GM23338 (cell line): ENCODE measurements at regions not wholly inside any gene's neighbourhood (a gene's known extent, or its start where the extent isn't known, plus 50 kb on each side); places are given as distances from the start of the nearest gene placed in this dataset.

ENCODE experiments used
- ATAC-seq: fragments of 200-7000 bp; cut with Tn5 transposase; 3 replicates; pipeline ENCODE4 v1.9.1; 2020
- DNase-seq: peaks from one replicate; pipeline ENCODE4 v3.0.0-alpha.2; 2015; ENCODE audit warnings: low spot score
- H2AFZ ChIP-seq: fragments of 200-600 bp; sonication (generic); 2 replicates; pipeline ENCODE4 v1.8.0; 2016; ENCODE audit warnings: antibody characterized with exemption, mild to moderate bottlenecking, moderate library complexity
- H3F3A ChIP-seq: fragments of 200-600 bp; sonication (generic); replicated peaks from 2 replicates; pipeline ENCODE4 v1.8.0; 2017; ENCODE audit warnings: antibody characterized with exemption, mixed run types, low read depth
- H3K27ac ChIP-seq: fragments of 200-600 bp; sonication (generic); 2 replicates; pipeline ENCODE4 v1.6.1; 2016; ENCODE audit warnings: low read depth
- H3K27me3 ChIP-seq: fragments of 200-600 bp; sonication (generic); 2 replicates; pipeline ENCODE4 v1.8.0; 2016; ENCODE audit warnings: mild to moderate bottlenecking, mixed run types, moderate library complexity; ENCODE audit not compliant: insufficient read depth
- H3K36me3 ChIP-seq: fragments of 200-600 bp; sonication (generic); 2 replicates; pipeline ENCODE4 v1.8.0; 2016; ENCODE audit warnings: mild to moderate bottlenecking; ENCODE audit not compliant: insufficient read depth
- H3K4me1 ChIP-seq: fragments of 200-600 bp; sonication (generic); 2 replicates; pipeline ENCODE4 v1.8.0; 2016; ENCODE audit warnings: mild to moderate bottlenecking, moderate library complexity; ENCODE audit not compliant: insufficient read depth
- H3K4me2 ChIP-seq: fragments of 200-600 bp; sonication (generic); 2 replicates; pipeline ENCODE4 v1.7.1; 2017; ENCODE audit warnings: mixed run types
- H3K4me3 ChIP-seq: fragments of 200-600 bp; sonication (generic); 2 replicates; pipeline ENCODE4 v1.6.1; 2016; ENCODE audit warnings: mixed run types
- H3K79me2 ChIP-seq: fragments of 200-600 bp; sonication (generic); replicated peaks from 2 replicates; pipeline ENCODE4 v1.8.0; 2017; ENCODE audit warnings: mild to moderate bottlenecking; ENCODE audit not compliant: insufficient read depth
- H3K9me2 ChIP-seq: fragments of 200-600 bp; sonication (generic); 2 replicates; pipeline ENCODE4 v1.8.0; 2017; ENCODE audit not compliant: insufficient read depth
- H4K20me1 ChIP-seq: fragments of 200-600 bp; sonication (generic); replicated peaks from 2 replicates; pipeline ENCODE4 v1.8.0; 2017; ENCODE audit warnings: mild to moderate bottlenecking; ENCODE audit not compliant: insufficient read depth
- H3K27ac Mint-ChIP-seq: 2 replicates; pipeline ENCODE4 v1.8.0; 2020; ENCODE audit warnings: inconsistent platforms, mild to moderate bottlenecking, moderate library complexity, mixed read lengths
- H3K27me3 Mint-ChIP-seq: 3 replicates; pipeline ENCODE4 v1.8.0; 2022; ENCODE audit warnings: low read depth, mild to moderate bottlenecking, moderate library complexity, mixed read lengths, inconsistent platforms; ENCODE audit not compliant: insufficient read depth, poor library complexity
- H3K36me3 Mint-ChIP-seq: 3 replicates; pipeline ENCODE4 v1.8.0; 2021; ENCODE audit warnings: low read depth, mild to moderate bottlenecking, inconsistent platforms, moderate library complexity, mixed read lengths
- H3K4me1 Mint-ChIP-seq: 3 replicates; pipeline ENCODE4 v1.8.0; 2020; ENCODE audit warnings: mild to moderate bottlenecking, inconsistent platforms, mixed read lengths
- H3K4me3 Mint-ChIP-seq: 3 replicates; pipeline ENCODE4 v1.8.0; 2021; ENCODE audit warnings: moderate library complexity, mild to moderate bottlenecking, inconsistent platforms, mixed read lengths
- H3K9me3 Mint-ChIP-seq: 3 replicates; pipeline ENCODE4 v1.8.0; 2020; ENCODE audit warnings: moderate library complexity, mild to moderate bottlenecking, inconsistent platforms, mixed read lengths
- CREB1 ChIP-seq: fragments of 250-450 bp; sonication (Bioruptor Pico); IDR thresholded peaks from 2 replicates; pipeline ENCODE4 v1.5.0; 2020; ENCODE audit warnings: low read depth, mild to moderate bottlenecking, moderate library complexity
- ETS1 ChIP-seq: IDR thresholded peaks from 2 replicates; pipeline ENCODE4 v1.6.1; 2016; ENCODE audit warnings: antibody characterized with exemption
- EZH2 ChIP-seq: fragments of 200-600 bp; sonication (generic); IDR thresholded peaks from one replicate; pipeline ENCODE4 v1.8.0; 2017; ENCODE audit warnings: antibody characterized with exemption, mild to moderate bottlenecking, low read depth; ENCODE audit not compliant: unreplicated experiment
- EZH2phosphoT487 ChIP-seq: fragments of 200-600 bp; sonication (generic); IDR thresholded peaks from one replicate; pipeline ENCODE4 v1.8.1; 2018; ENCODE audit warnings: antibody characterized with exemption; ENCODE audit not compliant: unreplicated experiment
- JUNB ChIP-seq: IDR thresholded peaks from one replicate; pipeline ENCODE4 v1.6.1; 2016; ENCODE audit warnings: antibody characterized with exemption; ENCODE audit not compliant: unreplicated experiment
- NANOG ChIP-seq: IDR thresholded peaks from 2 replicates; pipeline ENCODE4 v1.6.1; 2016; ENCODE audit warnings: antibody characterized with exemption, borderline replicate concordance
- POLR2AphosphoS5 ChIP-seq: IDR thresholded peaks from 2 replicates; pipeline ENCODE4 v1.6.1; 2016; ENCODE audit warnings: antibody characterized with exemption, low read depth
- STAT1 ChIP-seq: IDR thresholded peaks from one replicate; pipeline ENCODE4 v1.6.1; 2016; ENCODE audit warnings: antibody characterized with exemption; ENCODE audit not compliant: unreplicated experiment
- ZNF114 ChIP-seq: fragments of 250-450 bp; sonication (Bioruptor Pico); IDR thresholded peaks from 2 replicates; pipeline ENCODE4 v1.5.0; 2020; ENCODE audit warnings: mild to moderate bottlenecking, moderate library complexity
- ZNF331 ChIP-seq: fragments of 250-450 bp; sonication (Bioruptor Pico); IDR thresholded peaks from 2 replicates; pipeline ENCODE4 v1.5.0; 2020; ENCODE audit warnings: low read depth, mild to moderate bottlenecking, moderate library complexity
- TF ChIP-seq, protein P1 (sequence below): fragments of 250-450 bp; sonication (Bioruptor Pico); IDR thresholded peaks from 2 replicates; pipeline ENCODE4 v1.5.0; 2020; ENCODE audit warnings: mild to moderate bottlenecking, moderate library complexity
- TF ChIP-seq, protein P2 (sequence below), 2 experiments: fragments of 200-600 bp in 1 of 2; sonication (generic) in 1 of 2; conservative IDR thresholded peaks; 2 replicates each; pipeline versions ENCODE4 v1.5.1 to v1.6.1; 2016 to 2017; ENCODE audit warnings: antibody characterized with exemption in 2 of 2, low read depth in 2 of 2, mild to moderate bottlenecking in 2 of 2, moderate library complexity in 1 of 2
- TF ChIP-seq, protein P3 (sequence below): IDR thresholded peaks from one replicate; pipeline ENCODE4 v1.6.1; 2018; ENCODE audit warnings: antibody characterized with exemption; ENCODE audit not compliant: unreplicated experiment

DNA sequence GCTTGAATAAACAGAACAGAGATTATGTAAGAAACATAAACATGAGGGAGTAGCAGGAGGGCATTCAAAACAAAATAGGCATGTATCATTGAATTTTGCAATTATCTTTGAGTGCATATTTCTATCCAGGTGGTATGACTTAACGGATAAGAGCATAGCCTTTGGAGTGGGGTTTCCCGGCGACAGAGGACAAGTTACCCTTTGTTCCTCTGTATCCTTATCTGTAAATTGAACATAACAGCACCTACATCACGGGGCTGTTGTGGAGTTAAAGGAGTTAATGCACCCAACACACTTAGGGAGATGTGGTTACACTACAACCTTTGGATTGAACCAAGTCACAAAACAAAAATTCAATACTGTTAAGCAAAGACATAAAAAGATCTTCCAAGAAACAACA, 314.6 kb upstream of the KIF2A start:
- Histone ChIP-seq H3K9me2 (peaks cover 10% of the 10 kb centered on the region; the same call in 1 of the 2 replicates), H3K79me2 (no peaks in the 10 kb centered on the region), H3K27ac (no peak overlapping the region), H3K4me1 (no peaks in the 10 kb centered on the region), H3K4me3 (no peak overlapping the region), H3K27me3 (no peaks in the 10 kb centered on the region), H2AFZ (no peak overlapping the region), H3F3A (no peaks in the 10 kb centered on the region), H4K20me1 (no peaks in the 10 kb centered on the region), H3K4me2 (no peak overlapping the region), H3K36me3 (no peaks in the 10 kb centered on the region)
- no peak for ATAC-seq
- no peak for DNase-seq
- H3K36me3 Mint-ChIP-seq = no peaks in the 10 kb centered on the region
- H3K27ac Mint-ChIP-seq = no peak overlapping the region
- H3K4me3 Mint-ChIP-seq = no peak overlapping the region
- no peaks in the 10 kb centered on the region for H3K9me3 Mint-ChIP-seq
- peaks cover 2% of the 10 kb centered on the region; the same call in 1 of the 3 replicates for H3K4me1 Mint-ChIP-seq
- H3K27me3 Mint-ChIP-seq = no peaks in the 10 kb centered on the region
- TF ChIP-seq ETS1 (no peak), CREB1 (CRISPR knock-in tag) (no peak), POLR2AphosphoS5 (no peak), ZNF331 (no peak), EZH2 (no peak), EZH2phosphoT487 (no peak), ZNF114 (CRISPR knock-in tag) (no peak), JUNB (no peak), STAT1 (no peak), NANOG (no peak)
- TF ChIP-seq, protein P1, sequence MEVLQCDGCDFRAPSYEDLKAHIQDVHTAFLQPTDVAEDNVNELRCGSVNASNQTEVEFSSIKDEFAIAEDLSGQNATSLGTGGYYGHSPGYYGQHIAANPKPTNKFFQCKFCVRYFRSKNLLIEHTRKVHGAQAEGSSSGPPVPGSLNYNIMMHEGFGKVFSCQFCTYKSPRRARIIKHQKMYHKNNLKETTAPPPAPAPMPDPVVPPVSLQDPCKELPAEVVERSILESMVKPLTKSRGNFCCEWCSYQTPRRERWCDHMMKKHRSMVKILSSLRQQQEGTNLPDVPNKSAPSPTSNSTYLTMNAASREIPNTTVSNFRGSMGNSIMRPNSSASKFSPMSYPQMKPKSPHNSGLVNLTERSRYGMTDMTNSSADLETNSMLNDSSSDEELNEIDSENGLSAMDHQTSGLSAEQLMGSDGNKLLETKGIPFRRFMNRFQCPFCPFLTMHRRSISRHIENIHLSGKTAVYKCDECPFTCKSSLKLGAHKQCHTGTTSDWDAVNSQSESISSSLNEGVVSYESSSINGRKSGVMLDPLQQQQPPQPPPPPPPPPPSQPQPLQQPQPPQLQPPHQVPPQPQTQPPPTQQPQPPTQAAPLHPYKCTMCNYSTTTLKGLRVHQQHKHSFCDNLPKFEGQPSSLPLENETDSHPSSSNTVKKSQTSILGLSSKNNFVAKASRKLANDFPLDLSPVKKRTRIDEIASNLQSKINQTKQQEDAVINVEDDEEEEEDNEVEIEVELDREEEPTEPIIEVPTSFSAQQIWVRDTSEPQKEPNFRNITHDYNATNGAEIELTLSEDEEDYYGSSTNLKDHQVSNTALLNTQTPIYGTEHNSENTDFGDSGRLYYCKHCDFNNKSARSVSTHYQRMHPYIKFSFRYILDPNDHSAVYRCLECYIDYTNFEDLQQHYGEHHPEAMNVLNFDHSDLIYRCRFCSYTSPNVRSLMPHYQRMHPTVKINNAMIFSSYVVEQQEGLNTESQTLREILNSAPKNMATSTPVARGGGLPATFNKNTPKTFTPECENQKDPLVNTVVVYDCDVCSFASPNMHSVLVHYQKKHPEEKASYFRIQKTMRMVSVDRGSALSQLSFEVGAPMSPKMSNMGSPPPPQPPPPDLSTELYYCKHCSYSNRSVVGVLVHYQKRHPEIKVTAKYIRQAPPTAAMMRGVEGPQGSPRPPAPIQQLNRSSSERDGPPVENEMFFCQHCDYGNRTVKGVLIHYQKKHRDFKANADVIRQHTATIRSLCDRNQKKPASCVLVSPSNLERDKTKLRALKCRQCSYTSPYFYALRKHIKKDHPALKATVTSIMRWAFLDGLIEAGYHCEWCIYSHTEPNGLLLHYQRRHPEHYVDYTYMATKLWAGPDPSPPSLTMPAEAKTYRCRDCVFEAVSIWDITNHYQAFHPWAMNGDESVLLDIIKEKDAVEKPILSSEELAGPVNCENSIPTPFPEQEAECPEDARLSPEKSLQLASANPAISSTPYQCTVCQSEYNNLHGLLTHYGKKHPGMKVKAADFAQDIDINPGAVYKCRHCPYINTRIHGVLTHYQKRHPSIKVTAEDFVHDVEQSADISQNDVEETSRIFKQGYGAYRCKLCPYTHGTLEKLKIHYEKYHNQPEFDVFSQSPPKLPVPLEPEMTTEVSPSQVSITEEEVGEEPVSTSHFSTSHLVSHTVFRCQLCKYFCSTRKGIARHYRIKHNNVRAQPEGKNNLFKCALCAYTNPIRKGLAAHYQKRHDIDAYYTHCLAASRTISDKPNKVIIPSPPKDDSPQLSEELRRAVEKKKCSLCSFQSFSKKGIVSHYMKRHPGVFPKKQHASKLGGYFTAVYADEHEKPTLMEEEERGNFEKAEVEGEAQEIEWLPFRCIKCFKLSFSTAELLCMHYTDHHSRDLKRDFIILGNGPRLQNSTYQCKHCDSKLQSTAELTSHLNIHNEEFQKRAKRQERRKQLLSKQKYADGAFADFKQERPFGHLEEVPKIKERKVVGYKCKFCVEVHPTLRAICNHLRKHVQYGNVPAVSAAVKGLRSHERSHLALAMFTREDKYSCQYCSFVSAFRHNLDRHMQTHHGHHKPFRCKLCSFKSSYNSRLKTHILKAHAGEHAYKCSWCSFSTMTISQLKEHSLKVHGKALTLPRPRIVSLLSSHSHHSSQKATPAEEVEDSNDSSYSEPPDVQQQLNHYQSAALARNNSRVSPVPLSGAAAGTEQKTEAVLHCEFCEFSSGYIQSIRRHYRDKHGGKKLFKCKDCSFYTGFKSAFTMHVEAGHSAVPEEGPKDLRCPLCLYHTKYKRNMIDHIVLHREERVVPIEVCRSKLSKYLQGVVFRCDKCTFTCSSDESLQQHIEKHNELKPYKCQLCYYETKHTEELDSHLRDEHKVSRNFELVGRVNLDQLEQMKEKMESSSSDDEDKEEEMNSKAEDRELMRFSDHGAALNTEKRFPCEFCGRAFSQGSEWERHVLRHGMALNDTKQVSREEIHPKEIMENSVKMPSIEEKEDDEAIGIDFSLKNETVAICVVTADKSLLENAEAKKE = no peak
- TF ChIP-seq, protein P2, sequence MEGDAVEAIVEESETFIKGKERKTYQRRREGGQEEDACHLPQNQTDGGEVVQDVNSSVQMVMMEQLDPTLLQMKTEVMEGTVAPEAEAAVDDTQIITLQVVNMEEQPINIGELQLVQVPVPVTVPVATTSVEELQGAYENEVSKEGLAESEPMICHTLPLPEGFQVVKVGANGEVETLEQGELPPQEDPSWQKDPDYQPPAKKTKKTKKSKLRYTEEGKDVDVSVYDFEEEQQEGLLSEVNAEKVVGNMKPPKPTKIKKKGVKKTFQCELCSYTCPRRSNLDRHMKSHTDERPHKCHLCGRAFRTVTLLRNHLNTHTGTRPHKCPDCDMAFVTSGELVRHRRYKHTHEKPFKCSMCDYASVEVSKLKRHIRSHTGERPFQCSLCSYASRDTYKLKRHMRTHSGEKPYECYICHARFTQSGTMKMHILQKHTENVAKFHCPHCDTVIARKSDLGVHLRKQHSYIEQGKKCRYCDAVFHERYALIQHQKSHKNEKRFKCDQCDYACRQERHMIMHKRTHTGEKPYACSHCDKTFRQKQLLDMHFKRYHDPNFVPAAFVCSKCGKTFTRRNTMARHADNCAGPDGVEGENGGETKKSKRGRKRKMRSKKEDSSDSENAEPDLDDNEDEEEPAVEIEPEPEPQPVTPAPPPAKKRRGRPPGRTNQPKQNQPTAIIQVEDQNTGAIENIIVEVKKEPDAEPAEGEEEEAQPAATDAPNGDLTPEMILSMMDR (conservative IDR thresholded peaks at IDR 0.05; ENCODE audit: low read depth in 2 of 2) = no peak
- TF ChIP-seq, protein P3, sequence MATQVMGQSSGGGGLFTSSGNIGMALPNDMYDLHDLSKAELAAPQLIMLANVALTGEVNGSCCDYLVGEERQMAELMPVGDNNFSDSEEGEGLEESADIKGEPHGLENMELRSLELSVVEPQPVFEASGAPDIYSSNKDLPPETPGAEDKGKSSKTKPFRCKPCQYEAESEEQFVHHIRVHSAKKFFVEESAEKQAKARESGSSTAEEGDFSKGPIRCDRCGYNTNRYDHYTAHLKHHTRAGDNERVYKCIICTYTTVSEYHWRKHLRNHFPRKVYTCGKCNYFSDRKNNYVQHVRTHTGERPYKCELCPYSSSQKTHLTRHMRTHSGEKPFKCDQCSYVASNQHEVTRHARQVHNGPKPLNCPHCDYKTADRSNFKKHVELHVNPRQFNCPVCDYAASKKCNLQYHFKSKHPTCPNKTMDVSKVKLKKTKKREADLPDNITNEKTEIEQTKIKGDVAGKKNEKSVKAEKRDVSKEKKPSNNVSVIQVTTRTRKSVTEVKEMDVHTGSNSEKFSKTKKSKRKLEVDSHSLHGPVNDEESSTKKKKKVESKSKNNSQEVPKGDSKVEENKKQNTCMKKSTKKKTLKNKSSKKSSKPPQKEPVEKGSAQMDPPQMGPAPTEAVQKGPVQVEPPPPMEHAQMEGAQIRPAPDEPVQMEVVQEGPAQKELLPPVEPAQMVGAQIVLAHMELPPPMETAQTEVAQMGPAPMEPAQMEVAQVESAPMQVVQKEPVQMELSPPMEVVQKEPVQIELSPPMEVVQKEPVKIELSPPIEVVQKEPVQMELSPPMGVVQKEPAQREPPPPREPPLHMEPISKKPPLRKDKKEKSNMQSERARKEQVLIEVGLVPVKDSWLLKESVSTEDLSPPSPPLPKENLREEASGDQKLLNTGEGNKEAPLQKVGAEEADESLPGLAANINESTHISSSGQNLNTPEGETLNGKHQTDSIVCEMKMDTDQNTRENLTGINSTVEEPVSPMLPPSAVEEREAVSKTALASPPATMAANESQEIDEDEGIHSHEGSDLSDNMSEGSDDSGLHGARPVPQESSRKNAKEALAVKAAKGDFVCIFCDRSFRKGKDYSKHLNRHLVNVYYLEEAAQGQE = no peak
